ENCODE measurements at regions not wholly inside any gene's neighbourhood (a gene's known extent, or its start where the extent isn't known, plus 50 kb on each side); places are given as distances from the start of the nearest gene placed in this dataset.

DNA sequence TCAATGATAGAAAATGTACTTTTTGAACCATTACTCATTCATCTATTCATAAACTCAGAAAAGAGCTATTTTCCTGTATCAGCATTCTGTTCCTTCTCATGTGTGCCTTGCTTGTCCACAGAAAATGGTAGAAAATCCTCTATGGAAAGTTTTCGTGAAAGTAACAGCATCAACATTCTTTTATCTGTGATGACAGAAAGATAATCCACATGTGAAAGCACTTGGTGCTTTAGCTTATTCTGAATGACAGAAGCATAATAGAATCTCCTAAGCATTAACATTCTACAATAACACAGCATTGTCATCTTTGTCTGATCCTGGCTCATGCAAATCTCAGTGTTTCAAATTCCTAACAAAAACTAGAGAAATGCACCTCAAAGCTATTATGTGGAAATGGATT lies 431.9 kb downstream of the ADAMTS20 start:
- no peak for DNase-seq (ENCODE audit: low read depth in 1 of 2, low spot score in 1 of 2)
- Histone ChIP-seq H3K4me1 (ENCODE audit: low read depth) (peaks cover 6% of the 10 kb centered on the region), H3K27ac (no peak overlapping the region), H3K9me3 (ENCODE audit: low read depth) (no peaks in the 10 kb centered on the region), H3K4me3 (no peak overlapping the region), H3K27me3 (no peaks in the 10 kb centered on the region), H3K36me3 (no peaks in the 10 kb centered on the region)
- TF ChIP-seq, protein P1, sequence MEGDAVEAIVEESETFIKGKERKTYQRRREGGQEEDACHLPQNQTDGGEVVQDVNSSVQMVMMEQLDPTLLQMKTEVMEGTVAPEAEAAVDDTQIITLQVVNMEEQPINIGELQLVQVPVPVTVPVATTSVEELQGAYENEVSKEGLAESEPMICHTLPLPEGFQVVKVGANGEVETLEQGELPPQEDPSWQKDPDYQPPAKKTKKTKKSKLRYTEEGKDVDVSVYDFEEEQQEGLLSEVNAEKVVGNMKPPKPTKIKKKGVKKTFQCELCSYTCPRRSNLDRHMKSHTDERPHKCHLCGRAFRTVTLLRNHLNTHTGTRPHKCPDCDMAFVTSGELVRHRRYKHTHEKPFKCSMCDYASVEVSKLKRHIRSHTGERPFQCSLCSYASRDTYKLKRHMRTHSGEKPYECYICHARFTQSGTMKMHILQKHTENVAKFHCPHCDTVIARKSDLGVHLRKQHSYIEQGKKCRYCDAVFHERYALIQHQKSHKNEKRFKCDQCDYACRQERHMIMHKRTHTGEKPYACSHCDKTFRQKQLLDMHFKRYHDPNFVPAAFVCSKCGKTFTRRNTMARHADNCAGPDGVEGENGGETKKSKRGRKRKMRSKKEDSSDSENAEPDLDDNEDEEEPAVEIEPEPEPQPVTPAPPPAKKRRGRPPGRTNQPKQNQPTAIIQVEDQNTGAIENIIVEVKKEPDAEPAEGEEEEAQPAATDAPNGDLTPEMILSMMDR (IDR thresholded peaks at IDR 0.05; ENCODE audit: low read depth, low read length): no peak

DNA sequence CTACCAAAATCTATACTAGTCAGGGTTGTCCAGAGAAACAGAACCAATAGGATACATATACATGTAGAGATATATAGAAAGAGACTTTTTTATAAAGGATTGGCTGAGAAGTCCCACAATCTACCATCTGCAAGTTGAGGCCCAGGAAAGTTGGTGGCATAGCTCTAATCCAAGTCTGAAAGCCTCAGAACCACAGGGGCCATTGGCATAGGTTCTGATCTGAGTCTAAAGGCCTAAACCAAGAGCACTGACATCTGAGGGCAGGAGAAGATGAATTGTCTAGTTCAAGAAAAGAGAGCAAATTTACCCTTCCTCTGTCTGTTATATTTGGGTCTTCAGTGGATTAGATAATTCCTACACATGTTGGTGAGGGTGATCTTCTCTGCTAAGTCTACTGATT lies 433.1 kb downstream of the ADAMTS20 start:
- TF ChIP-seq, protein P1 (IDR thresholded peaks at IDR 0.05; ENCODE audit: low read depth, low read length): no peak
- no peaks in the 10 kb centered on the region for H3K9me3 ChIP-seq (ENCODE audit: low read depth)
- no peak for DNase-seq (ENCODE audit: low read depth in 1 of 2, low spot score in 1 of 2)
- H3K4me3 ChIP-seq: no peak overlapping the region
- no peak overlapping the region for H3K27ac ChIP-seq
- H3K4me1 ChIP-seq (ENCODE audit: low read depth): peaks cover 6% of the 10 kb centered on the region
- no peaks in the 10 kb centered on the region for H3K27me3 ChIP-seq
- H3K36me3 ChIP-seq: no peaks in the 10 kb centered on the region

DNA sequence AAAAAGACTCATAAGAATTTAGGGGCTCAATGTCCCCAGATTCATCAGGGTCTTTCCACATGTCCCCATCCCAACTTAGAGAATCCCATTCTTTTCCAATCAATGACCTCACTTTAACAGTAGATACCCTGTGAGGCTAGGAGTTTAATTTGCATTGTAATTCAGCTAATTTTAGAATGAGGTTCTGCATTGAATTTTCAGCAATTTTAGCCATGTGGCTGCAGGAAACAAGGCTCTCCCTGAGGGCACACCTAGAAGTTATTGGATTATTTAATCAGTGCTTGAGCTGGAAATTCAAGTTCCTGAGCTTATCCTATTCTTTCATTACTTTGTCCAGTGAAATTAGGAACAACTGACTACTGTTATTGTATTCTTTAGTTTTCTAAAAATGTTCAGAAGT lies 433.8 kb downstream of the ADAMTS20 start:
- TF ChIP-seq, protein P1 (IDR thresholded peaks at IDR 0.05; ENCODE audit: low read depth, low read length): no peak
- no peak for DNase-seq (ENCODE audit: low read depth in 1 of 2, low spot score in 1 of 2)
- no peak overlapping the region for H3K27ac ChIP-seq
- no peaks in the 10 kb centered on the region for H3K9me3 ChIP-seq (ENCODE audit: low read depth)
- H3K27me3 ChIP-seq: no peaks in the 10 kb centered on the region
- H3K36me3 ChIP-seq: no peaks in the 10 kb centered on the region
- no peak overlapping the region for H3K4me3 ChIP-seq
- peaks cover 8% of the 10 kb centered on the region for H3K4me1 ChIP-seq (ENCODE audit: low read depth)

DNA sequence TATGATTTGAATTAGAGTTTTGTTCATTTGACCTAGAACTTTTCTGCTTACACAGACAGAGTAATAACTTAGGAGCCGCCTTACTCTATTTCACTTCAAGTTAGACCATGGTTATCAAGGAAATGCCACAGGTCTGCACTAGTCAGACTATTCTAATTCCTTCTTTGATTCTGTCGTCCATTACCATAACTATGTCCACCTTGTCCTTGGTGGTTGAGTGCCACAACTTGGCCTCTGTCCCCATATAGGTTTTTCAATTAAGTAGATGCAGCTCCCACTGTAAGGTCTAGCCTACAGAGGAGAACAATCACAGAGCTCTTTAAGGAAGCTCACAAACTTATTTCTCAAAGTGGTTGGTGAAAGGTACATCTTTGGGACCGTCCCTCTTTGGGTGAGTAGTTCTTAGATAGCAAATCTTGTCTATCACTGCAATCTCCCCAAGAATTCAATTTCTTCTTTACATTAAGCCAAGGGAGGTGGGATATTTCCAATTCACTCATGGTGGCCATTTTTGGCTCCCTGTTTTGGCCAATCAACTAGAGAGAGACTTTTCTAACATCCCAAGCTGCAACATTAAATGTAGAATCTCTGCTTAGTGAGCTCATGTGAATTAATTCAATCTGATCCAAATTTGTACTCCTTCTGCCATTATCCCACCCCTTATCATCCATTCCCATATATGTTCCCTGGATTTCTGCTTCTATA lies 434.6 kb downstream of the ADAMTS20 start:
- no peaks in the 10 kb centered on the region for H3K36me3 ChIP-seq
- H3K4me3 ChIP-seq: no peak overlapping the region
- H3K27ac ChIP-seq: no peak overlapping the region
- H3K9me3 ChIP-seq (ENCODE audit: low read depth): no peaks in the 10 kb centered on the region
- TF ChIP-seq, protein P1 (IDR thresholded peaks at IDR 0.05; ENCODE audit: low read depth, low read length): no peak
- peaks cover 17% of the 10 kb centered on the region for H3K4me1 ChIP-seq (ENCODE audit: low read depth)
- no peaks in the 10 kb centered on the region for H3K27me3 ChIP-seq
- no peak for DNase-seq (ENCODE audit: low read depth in 1 of 2, low spot score in 1 of 2)

DNA sequence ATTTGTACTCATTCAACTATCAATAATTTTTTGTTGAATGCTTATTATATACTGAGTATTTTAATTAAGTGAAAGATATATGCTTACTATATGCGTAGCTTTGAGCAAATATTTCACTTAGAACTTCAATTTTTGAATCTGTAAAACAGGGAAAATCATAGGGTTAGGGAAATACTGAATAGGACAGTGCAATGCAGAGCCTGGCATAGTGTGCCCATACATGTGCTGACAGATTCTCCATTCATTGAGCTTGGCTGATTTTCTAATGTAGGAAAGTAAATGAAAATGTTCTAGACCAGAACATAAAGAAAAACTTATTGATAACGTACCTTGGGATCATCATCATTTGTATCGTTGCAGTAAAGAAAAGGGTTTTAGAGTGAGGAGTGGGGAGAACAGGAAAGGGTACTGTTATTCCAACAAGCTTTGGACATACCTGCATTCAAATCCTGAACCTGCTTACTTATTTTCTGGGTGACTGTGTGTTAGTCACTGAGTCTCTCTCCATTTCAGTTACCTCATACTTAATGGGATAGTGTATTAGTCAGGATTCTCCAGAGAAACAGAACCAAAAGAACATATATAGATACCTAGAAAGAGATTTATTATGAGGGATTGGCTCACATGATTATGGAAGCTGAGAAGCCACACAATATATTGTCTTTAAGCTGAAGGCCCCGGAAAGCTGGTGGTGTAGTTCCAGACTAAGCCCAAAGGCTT lies 436.4 kb downstream of the ADAMTS20 start:
- DNase-seq (ENCODE audit: low read depth in 1 of 2, low spot score in 1 of 2): no peak
- no peaks in the 10 kb centered on the region for H3K27me3 ChIP-seq
- peaks cover 26% of the 10 kb centered on the region for H3K4me1 ChIP-seq (ENCODE audit: low read depth)
- no peak overlapping the region for H3K27ac ChIP-seq
- H3K36me3 ChIP-seq: no peaks in the 10 kb centered on the region
- TF ChIP-seq, protein P1 (IDR thresholded peaks at IDR 0.05; ENCODE audit: low read depth, low read length): no peak
- H3K9me3 ChIP-seq (ENCODE audit: low read depth): no peaks in the 10 kb centered on the region
- H3K4me3 ChIP-seq: no peak overlapping the region
